ENCODE measurements at regions not wholly inside any gene's neighbourhood (a gene's known extent, or its start where the extent isn't known, plus 50 kb on each side); places are given as distances from the start of the nearest gene placed in this dataset.
"Not testable (repeated sequence)": the region's sequence is repeated elsewhere in the genome, so short reads cannot be mapped to it uniquely, and the experiment has no call there.

- peaks cover 0 to 18% (median 3%) of the 10 kb centered on the region in 4 donors for H3K9me3 ChIP-seq
- 77 to 84% methylated on average over 9 of the region's 9 CpGs for WGBS, 2 donors
- H3K4me3 ChIP-seq = no peak overlapping the region
- no peaks in the 10 kb centered on the region for H3K27me3 ChIP-seq
- no peaks in the 10 kb centered on the region for H3K36me3 ChIP-seq
- no peak overlapping the region for H3K27ac ChIP-seq
- no peak for DNase-seq (ENCODE audit: low spot score in 2 of 2)
- H3K4me1 ChIP-seq = no peaks in the 10 kb centered on the region
- no peak for TF ChIP-seq POLR2A (IDR thresholded peaks at IDR 0.05)
- no peak for TF ChIP-seq CTCF (IDR thresholded peaks at IDR 0.05)
- TF ChIP-seq EP300 (IDR thresholded peaks at IDR 0.05) = no peak
Observed at GRCh38 chr4:151489462-151490203, 80.7 kb downstream of the FHIP1A start.

- peaks cover 0 to 25% (median 3%) of the 10 kb centered on the region in 4 donors for H3K9me3 ChIP-seq
- H3K4me3 ChIP-seq; H3K27ac ChIP-seq; DNase-seq (ENCODE audit: low spot score in 2 of 2); H3K36me3 ChIP-seq; H3K27me3 ChIP-seq; H3K4me1 ChIP-seq: not testable (repeated sequence)
- WGBS, 2 donors = 78 to 86% methylated on average over 3 of the region's 3 CpGs
Observed at GRCh38 chr4:151495612-151496011, 86.6 kb downstream of the FHIP1A start.

- not testable (repeated sequence) for DNase-seq (ENCODE audit: low spot score in 2 of 2); H3K27me3 ChIP-seq; H3K27ac ChIP-seq; H3K36me3 ChIP-seq; H3K4me1 ChIP-seq; H3K9me3 ChIP-seq; H3K4me3 ChIP-seq
- WGBS, 2 donors = 92 to 94% methylated on average over 11 of the region's 11 CpGs
Observed at GRCh38 chr4:151511548-151511947, 102.6 kb downstream of the FHIP1A start.

DNA sequence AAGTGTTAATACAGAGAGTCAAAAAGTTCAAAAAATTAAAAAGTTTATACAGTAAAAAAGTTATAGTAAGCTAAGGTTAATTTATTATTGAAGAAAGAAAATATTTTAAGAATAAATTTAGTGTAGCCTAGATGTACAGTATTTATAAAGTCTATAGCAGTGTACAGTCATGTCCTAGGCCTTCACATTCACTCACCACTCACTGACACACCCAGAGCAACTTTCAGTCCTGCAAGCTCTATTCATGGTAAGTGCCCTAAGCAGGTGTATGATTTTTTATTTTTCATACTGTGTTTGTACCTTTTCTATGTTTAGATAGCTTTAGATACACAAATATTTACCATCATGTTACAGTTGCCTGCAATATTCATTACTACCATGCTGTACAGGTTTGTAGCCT is 108.9 kb downstream of the FHIP1A start:
- Histone ChIP-seq H3K27me3 (no peaks in the 10 kb centered on the region), H3K4me1 (no peaks in the 10 kb centered on the region), H3K4me3 (no peak overlapping the region), H3K9me3 (no peaks in the 10 kb centered on the region), H3K27ac (no peak overlapping the region), H3K36me3 (no peaks in the 10 kb centered on the region)
- TF ChIP-seq CTCF (IDR thresholded peaks at IDR 0.05) (no peak), POLR2A (IDR thresholded peaks at IDR 0.05) (no peak), EP300 (IDR thresholded peaks at IDR 0.05) (no peak)
- DNase-seq (ENCODE audit: low spot score in 2 of 2) = no peak

DNA sequence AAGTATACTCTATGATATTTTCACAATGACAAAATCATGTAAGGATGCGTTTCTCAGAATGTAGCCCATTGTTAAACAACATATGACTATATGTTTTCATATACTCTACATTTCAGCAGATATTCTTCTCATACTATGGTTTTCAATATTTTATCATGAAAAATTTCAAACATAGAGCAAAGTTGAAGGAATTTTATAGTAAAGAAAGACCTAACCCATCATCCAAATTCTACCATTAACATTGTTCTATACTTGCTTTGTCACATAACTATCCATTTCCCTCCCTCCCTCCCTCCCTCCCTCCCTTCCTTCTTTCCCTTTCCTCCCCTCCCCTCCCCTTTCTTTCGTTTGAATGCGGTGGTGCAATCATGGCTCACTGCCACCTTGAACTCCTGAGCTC is 109.4 kb downstream of the FHIP1A start:
- no peak overlapping the region for H3K27ac ChIP-seq
- H3K9me3 ChIP-seq = no peaks in the 10 kb centered on the region
- H3K4me3 ChIP-seq = no peak overlapping the region
- no peaks in the 10 kb centered on the region for H3K27me3 ChIP-seq
- TF ChIP-seq EP300 (IDR thresholded peaks at IDR 0.05) = no peak
- no peak for TF ChIP-seq POLR2A (IDR thresholded peaks at IDR 0.05)
- no peak for TF ChIP-seq CTCF (IDR thresholded peaks at IDR 0.05)
- no peaks in the 10 kb centered on the region for H3K4me1 ChIP-seq
- 58 to 67% methylated on average over 3 of the region's 3 CpGs for WGBS, 2 donors
- H3K36me3 ChIP-seq = no peaks in the 10 kb centered on the region
- no peak for DNase-seq (ENCODE audit: low spot score in 2 of 2)

DNA sequence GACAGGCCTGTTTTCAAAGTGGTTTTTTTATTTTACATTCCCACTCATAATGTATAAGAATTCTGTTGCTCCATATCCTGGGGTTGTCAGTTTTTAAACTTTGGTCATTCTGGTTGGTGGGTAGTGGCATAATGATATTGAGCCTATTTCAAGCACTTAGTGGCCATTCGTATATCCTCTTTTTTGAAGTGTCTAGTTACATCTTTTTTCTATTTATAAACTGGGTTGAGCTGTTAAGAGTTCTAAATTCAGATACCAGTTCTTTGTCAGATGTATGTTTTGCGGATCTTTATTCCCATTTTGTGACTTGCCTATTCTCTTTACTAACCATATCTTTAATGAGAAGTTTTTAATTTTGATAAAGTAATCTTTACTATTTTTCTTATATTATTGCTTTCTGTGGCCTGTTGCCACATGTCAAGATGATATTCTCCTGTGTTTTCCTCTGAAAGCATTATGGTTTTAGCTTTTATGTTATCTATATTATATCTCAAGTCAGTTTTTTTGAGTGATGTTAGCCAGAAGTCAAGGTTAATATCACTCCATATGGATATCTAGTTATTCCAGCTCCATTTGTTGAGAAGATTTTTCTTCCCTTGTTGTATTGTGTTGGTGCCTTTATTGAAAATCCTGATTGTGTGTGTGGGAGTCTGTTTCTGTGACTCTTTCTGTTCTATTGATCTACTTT is 110.9 kb downstream of the FHIP1A start:
- WGBS, 2 donors = 70 to 73% methylated on average over 2 of the region's 2 CpGs
- Histone ChIP-seq H3K27ac (no peak overlapping the region), H3K9me3 (no peaks in the 10 kb centered on the region), H3K27me3 (no peaks in the 10 kb centered on the region), H3K4me1 (no peaks in the 10 kb centered on the region), H3K4me3 (no peak overlapping the region), H3K36me3 (no peaks in the 10 kb centered on the region)
- no peak for DNase-seq (ENCODE audit: low spot score in 2 of 2)
- no peak for TF ChIP-seq POLR2A (IDR thresholded peaks at IDR 0.05)
- no peak for TF ChIP-seq EP300 (IDR thresholded peaks at IDR 0.05)
- TF ChIP-seq CTCF (IDR thresholded peaks at IDR 0.05) = no peak
